ENCODE measurements at regions not wholly inside any gene's neighbourhood (a gene's known extent, or its start where the extent isn't known, plus 50 kb on each side); places are given as distances from the start of the nearest gene placed in this dataset.

GRCh38 chr10:118171861-118172260 is 125.1 kb upstream of the RAB11FIP2 start:
- H3K4me3 ChIP-seq (ENCODE audit: low read depth, low read length), result no peak overlapping the region
- TF ChIP-seq CTCF (IDR thresholded peaks at IDR 0.05; ENCODE audit: insufficient read depth, low read length, missing control alignments), result no peak
- ChIA-PET POLR2A (no interaction called here), CTCF (interaction anchor here (1.5 kb wide), 1 partner anchor 66 kb away, joined by 3 read pairs; no protein-coding TSS in a partner anchor)
- peak; percentile 23 for DNase-seq (ENCODE audit: low read depth, low spot score)

- TF ChIP-seq CTCF (IDR thresholded peaks at IDR 0.05; ENCODE audit: insufficient read depth, low read length, missing control alignments), result no peak
- ChIA-PET CTCF (no interaction called here), POLR2A (no interaction called here)
- no peak overlapping the region for H3K4me3 ChIP-seq (ENCODE audit: low read depth, low read length)
- DNase-seq (ENCODE audit: low read depth, low spot score), result peak; percentile 40
Observed at GRCh38 chr10:118167056-118167700, 120.4 kb upstream of the RAB11FIP2 start.

- no peak for DNase-seq (ENCODE audit: low read depth, low spot score)
- POLR2A ChIA-PET, result no interaction called here
- no peak for TF ChIP-seq CTCF (IDR thresholded peaks at IDR 0.05; ENCODE audit: insufficient read depth, low read length, missing control alignments)
- H3K4me3 ChIP-seq (ENCODE audit: low read depth, low read length), result no peak overlapping the region
- CTCF ChIA-PET, result no interaction called here
Observed at GRCh38 chr10:118163217-118163616, 116.5 kb upstream of the RAB11FIP2 start.

GRCh38 chr10:118161461-118162246 is 114.9 kb upstream of the RAB11FIP2 start:
- no peak for DNase-seq (ENCODE audit: low read depth, low spot score)
- no peak overlapping the region for H3K4me3 ChIP-seq (ENCODE audit: low read depth, low read length)
- TF ChIP-seq CTCF (IDR thresholded peaks at IDR 0.05; ENCODE audit: insufficient read depth, low read length, missing control alignments), result no peak
- ChIA-PET CTCF (interaction anchor here (0.9 kb wide), 1 partner anchor 56 kb away, joined by 3 read pairs; no protein-coding TSS in a partner anchor), POLR2A (no interaction called here)

GRCh38 chr10:118153287-118153686 is 106.5 kb upstream of the RAB11FIP2 start:
- no peak overlapping the region for H3K4me3 ChIP-seq (ENCODE audit: low read depth, low read length)
- ChIA-PET CTCF (no interaction called here), POLR2A (no interaction called here)
- no peak for DNase-seq (ENCODE audit: low read depth, low spot score)
- no peak for TF ChIP-seq CTCF (IDR thresholded peaks at IDR 0.05; ENCODE audit: insufficient read depth, low read length, missing control alignments)

- CTCF ChIA-PET, result no interaction called here
- POLR2A ChIA-PET, result no interaction called here
- DNase-seq (ENCODE audit: low read depth, low spot score), result no peak
- H3K4me3 ChIP-seq (ENCODE audit: low read depth, low read length), result no peak overlapping the region
- no peak for TF ChIP-seq CTCF (IDR thresholded peaks at IDR 0.05; ENCODE audit: insufficient read depth, low read length, missing control alignments)
Observed at GRCh38 chr10:118151461-118151860, 104.7 kb upstream of the RAB11FIP2 start.
